GM12874 (cell line): ENCODE measurements at regions not wholly inside any gene's neighbourhood (a gene's known extent, or its start where the extent isn't known, plus 50 kb on each side); places are given as distances from the start of the nearest gene placed in this dataset.

Experiments
- CTCF ChIP-seq: IDR thresholded peaks from 2 replicates; pipeline ENCODE4 v1.5.1; 2011; ENCODE audit warnings: low read depth, mild to moderate bottlenecking, control low read depth, low read length, moderate library complexity; ENCODE audit not compliant: insufficient read depth

GRCh38 chr2:217481577-217481976, 521.2 kb downstream of the TNS1 start:
- no peak for TF ChIP-seq CTCF

- TF ChIP-seq CTCF, result no peak
These were observed 523.2 kb downstream of the TNS1 start for GRCh38 chr2:217479566-217479965.

GRCh38 chr2:217478831-217479455, 523.9 kb downstream of the TNS1 start:
- no peak for TF ChIP-seq CTCF

- TF ChIP-seq CTCF, result no peak
These were observed 525.2 kb downstream of the TNS1 start for GRCh38 chr2:217477583-217477982.

GRCh38 chr2:217475791-217476190, 527.0 kb downstream of the TNS1 start:
- TF ChIP-seq CTCF, result no peak

GRCh38 chr2:217475101-217475500, 527.7 kb downstream of the TNS1 start:
- no peak for TF ChIP-seq CTCF

GRCh38 chr2:217471319-217471718, 531.5 kb downstream of the TNS1 start:
- no peak for TF ChIP-seq CTCF
